Vagina (tissue), 2 donors: ENCODE measurements at regions not wholly inside any gene's neighbourhood (a gene's known extent, or its start where the extent isn't known, plus 50 kb on each side); places are given as distances from the start of the nearest gene placed in this dataset.

Experiments used
- POLR2A ChIP-seq, 2 donors: fragments of 450-650 bp; IDR thresholded peaks; one replicate each; pipeline ENCODE4 v1.6.1; 2017; ENCODE audit warnings: antibody characterized with exemption in 2 of 2, mild to moderate bottlenecking in 2 of 2, moderate library complexity in 2 of 2
- POLR2AphosphoS5 ChIP-seq, 2 donors: sonication (generic); formaldehyde crosslinking; IDR thresholded peaks; one replicate each; pipeline ENCODE4 v1.9.0; 2017; ENCODE audit warnings: antibody characterized with exemption in 2 of 2, mild to moderate bottlenecking in 2 of 2, low read depth in 1 of 2; ENCODE audit not compliant: insufficient read depth in 1 of 2
- TF ChIP-seq, protein P1 (sequence below), 3 experiments: fragments of 450-650 bp in 2 of 3; fragments of 200-600 bp in 1 of 3; sonication (generic) in 1 of 3; IDR thresholded peaks; one replicate each; pipeline ENCODE4 v1.5.1; 2017 to 2019; ENCODE audit warnings: antibody characterized with exemption in 3 of 3, mild to moderate bottlenecking in 2 of 3, moderate library complexity in 2 of 3

- TF ChIP-seq, protein P1, sequence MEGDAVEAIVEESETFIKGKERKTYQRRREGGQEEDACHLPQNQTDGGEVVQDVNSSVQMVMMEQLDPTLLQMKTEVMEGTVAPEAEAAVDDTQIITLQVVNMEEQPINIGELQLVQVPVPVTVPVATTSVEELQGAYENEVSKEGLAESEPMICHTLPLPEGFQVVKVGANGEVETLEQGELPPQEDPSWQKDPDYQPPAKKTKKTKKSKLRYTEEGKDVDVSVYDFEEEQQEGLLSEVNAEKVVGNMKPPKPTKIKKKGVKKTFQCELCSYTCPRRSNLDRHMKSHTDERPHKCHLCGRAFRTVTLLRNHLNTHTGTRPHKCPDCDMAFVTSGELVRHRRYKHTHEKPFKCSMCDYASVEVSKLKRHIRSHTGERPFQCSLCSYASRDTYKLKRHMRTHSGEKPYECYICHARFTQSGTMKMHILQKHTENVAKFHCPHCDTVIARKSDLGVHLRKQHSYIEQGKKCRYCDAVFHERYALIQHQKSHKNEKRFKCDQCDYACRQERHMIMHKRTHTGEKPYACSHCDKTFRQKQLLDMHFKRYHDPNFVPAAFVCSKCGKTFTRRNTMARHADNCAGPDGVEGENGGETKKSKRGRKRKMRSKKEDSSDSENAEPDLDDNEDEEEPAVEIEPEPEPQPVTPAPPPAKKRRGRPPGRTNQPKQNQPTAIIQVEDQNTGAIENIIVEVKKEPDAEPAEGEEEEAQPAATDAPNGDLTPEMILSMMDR (IDR thresholded peaks at IDR 0.05) = no peak
- TF ChIP-seq POLR2A (IDR thresholded peaks at IDR 0.05) (no peak), POLR2AphosphoS5 (IDR thresholded peaks at IDR 0.05; ENCODE audit: insufficient read depth in 1 of 2, low read depth in 1 of 2) (no peak)
These were observed 366.7 kb downstream of the GABRG2 start for GRCh38 chr5:162434281-162434680.
